SK-N-MC (cell line): ENCODE measurements at regions not wholly inside any gene's neighbourhood (a gene's known extent, or its start where the extent isn't known, plus 50 kb on each side); places are given as distances from the start of the nearest gene placed in this dataset.

Source experiments
- EZH2 ChIP-seq: fragments of 200-600 bp; sonication (generic); IDR thresholded peaks from one replicate; pipeline ENCODE4 v1.6.1; 2017; ENCODE audit warnings: antibody characterized with exemption
- POLR2AphosphoS5 ChIP-seq: IDR thresholded peaks from 2 replicates; pipeline ENCODE4 v1.6.1; 2012; ENCODE audit warnings: mild to moderate bottlenecking, low read depth, low read length, borderline replicate concordance

DNA sequence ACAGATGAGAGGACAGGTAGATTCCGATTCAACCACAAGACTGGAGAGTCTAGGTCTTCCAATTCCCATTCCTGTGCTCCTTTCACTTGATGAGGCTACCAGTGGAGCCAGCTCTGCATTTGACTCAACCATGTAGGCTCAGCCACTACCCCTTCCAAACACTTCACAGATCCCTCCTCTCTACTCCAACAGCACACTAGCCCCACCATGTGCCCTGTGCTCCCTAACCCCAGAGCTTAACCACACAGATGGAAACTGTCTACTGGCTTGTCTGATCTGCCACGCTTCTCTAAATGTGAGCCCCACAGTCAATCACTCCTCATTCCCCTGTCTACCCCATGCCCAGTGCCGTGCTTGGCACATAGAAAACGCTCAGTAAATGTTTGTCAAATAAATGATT is 508.2 kb downstream of the CDK5RAP2 start:
- TF ChIP-seq EZH2 (no peak), POLR2AphosphoS5 (no peak)
